ENCODE measurements at regions not wholly inside any gene's neighbourhood (a gene's known extent, or its start where the extent isn't known, plus 50 kb on each side); places are given as distances from the start of the nearest gene placed in this dataset.

GRCh38 chr14:42079911-42080310 is 473.2 kb downstream of the LRFN5 start:
- in situ Hi-C loops (cut with HindIII; ENCODE audit: low pct_unique_long_range_greater_than_20kb, low sequenced_read_pairs) (no loop called here), intact Hi-C loops (cut with micrococcal nuclease; ENCODE audit: unreplicated experiment) (no loop called here)
- Histone ChIP-seq H3K4me1 (ENCODE audit: control insufficient read depth, insufficient read depth, low read length) (no peaks in the 10 kb centered on the region), H3K36me3 (ENCODE audit: control insufficient read depth, insufficient read depth, low read length) (no peaks in the 10 kb centered on the region), H3K27me3 (ENCODE audit: control insufficient read depth, insufficient read depth, low read length) (no peaks in the 10 kb centered on the region), H3K4me3 (ENCODE audit: low read depth in 2 of 2, low read length in 2 of 2) (no peak overlapping the region), H3K27ac (ENCODE audit: low read length) (no peak overlapping the region), H3K9me3 (ENCODE audit: control insufficient read depth, insufficient read depth, low read depth, low read length) (no peaks in the 10 kb centered on the region)
- no peak for ATAC-seq
- ChIA-PET POLR2A (no interaction called here), CTCF (no interaction called here)
- no TSS peak for BruUV-seq (replicated peaks)
- TF ChIP-seq TCF7L2 (IDR thresholded peaks at IDR 0.05; ENCODE audit: low read depth, low read length) (no peak), SIN3A (IDR thresholded peaks at IDR 0.05; ENCODE audit: borderline replicate concordance, insufficient read depth, low read depth, low read length) (no peak), POLR2AphosphoS5 (IDR thresholded peaks at IDR 0.05; ENCODE audit: low read depth, low read length) (no peak)
- TF ChIP-seq, protein P1, sequence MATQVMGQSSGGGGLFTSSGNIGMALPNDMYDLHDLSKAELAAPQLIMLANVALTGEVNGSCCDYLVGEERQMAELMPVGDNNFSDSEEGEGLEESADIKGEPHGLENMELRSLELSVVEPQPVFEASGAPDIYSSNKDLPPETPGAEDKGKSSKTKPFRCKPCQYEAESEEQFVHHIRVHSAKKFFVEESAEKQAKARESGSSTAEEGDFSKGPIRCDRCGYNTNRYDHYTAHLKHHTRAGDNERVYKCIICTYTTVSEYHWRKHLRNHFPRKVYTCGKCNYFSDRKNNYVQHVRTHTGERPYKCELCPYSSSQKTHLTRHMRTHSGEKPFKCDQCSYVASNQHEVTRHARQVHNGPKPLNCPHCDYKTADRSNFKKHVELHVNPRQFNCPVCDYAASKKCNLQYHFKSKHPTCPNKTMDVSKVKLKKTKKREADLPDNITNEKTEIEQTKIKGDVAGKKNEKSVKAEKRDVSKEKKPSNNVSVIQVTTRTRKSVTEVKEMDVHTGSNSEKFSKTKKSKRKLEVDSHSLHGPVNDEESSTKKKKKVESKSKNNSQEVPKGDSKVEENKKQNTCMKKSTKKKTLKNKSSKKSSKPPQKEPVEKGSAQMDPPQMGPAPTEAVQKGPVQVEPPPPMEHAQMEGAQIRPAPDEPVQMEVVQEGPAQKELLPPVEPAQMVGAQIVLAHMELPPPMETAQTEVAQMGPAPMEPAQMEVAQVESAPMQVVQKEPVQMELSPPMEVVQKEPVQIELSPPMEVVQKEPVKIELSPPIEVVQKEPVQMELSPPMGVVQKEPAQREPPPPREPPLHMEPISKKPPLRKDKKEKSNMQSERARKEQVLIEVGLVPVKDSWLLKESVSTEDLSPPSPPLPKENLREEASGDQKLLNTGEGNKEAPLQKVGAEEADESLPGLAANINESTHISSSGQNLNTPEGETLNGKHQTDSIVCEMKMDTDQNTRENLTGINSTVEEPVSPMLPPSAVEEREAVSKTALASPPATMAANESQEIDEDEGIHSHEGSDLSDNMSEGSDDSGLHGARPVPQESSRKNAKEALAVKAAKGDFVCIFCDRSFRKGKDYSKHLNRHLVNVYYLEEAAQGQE (IDR thresholded peaks at IDR 0.05; ENCODE audit: insufficient read depth in 1 of 2, low read depth in 2 of 2, low read length in 1 of 2): no peak
- TF ChIP-seq, protein P2, sequence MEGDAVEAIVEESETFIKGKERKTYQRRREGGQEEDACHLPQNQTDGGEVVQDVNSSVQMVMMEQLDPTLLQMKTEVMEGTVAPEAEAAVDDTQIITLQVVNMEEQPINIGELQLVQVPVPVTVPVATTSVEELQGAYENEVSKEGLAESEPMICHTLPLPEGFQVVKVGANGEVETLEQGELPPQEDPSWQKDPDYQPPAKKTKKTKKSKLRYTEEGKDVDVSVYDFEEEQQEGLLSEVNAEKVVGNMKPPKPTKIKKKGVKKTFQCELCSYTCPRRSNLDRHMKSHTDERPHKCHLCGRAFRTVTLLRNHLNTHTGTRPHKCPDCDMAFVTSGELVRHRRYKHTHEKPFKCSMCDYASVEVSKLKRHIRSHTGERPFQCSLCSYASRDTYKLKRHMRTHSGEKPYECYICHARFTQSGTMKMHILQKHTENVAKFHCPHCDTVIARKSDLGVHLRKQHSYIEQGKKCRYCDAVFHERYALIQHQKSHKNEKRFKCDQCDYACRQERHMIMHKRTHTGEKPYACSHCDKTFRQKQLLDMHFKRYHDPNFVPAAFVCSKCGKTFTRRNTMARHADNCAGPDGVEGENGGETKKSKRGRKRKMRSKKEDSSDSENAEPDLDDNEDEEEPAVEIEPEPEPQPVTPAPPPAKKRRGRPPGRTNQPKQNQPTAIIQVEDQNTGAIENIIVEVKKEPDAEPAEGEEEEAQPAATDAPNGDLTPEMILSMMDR (IDR thresholded peaks at IDR 0.05): no peak
- no peak for DNase-seq (ENCODE audit: low read depth, low spot score)

- Histone ChIP-seq H3K27me3 (ENCODE audit: control insufficient read depth, insufficient read depth, low read length) (no peaks in the 10 kb centered on the region), H3K27ac (ENCODE audit: low read length) (no peak overlapping the region), H3K36me3 (ENCODE audit: control insufficient read depth, insufficient read depth, low read length) (no peaks in the 10 kb centered on the region), H3K9me3 (ENCODE audit: control insufficient read depth, insufficient read depth, low read depth, low read length) (no peaks in the 10 kb centered on the region), H3K4me1 (ENCODE audit: control insufficient read depth, insufficient read depth, low read length) (no peaks in the 10 kb centered on the region), H3K4me3 (ENCODE audit: low read depth in 2 of 2, low read length in 2 of 2) (no peak overlapping the region)
- intact Hi-C loops (cut with micrococcal nuclease; ENCODE audit: unreplicated experiment): no loop called here
- TF ChIP-seq, protein P2 (IDR thresholded peaks at IDR 0.05): no peak
- no peak for TF ChIP-seq POLR2AphosphoS5 (IDR thresholded peaks at IDR 0.05; ENCODE audit: low read depth, low read length)
- TF ChIP-seq TCF7L2 (IDR thresholded peaks at IDR 0.05; ENCODE audit: low read depth, low read length): no peak
- TF ChIP-seq, protein P1 (IDR thresholded peaks at IDR 0.05; ENCODE audit: insufficient read depth in 1 of 2, low read depth in 2 of 2, low read length in 1 of 2): no peak
- TF ChIP-seq SIN3A (IDR thresholded peaks at IDR 0.05; ENCODE audit: borderline replicate concordance, insufficient read depth, low read depth, low read length): no peak
- ATAC-seq (no peak), DNase-seq (ENCODE audit: low read depth, low spot score) (no peak)
- no TSS peak for BruUV-seq (replicated peaks)
- ChIA-PET CTCF (no interaction called here), POLR2A (no interaction called here)
- in situ Hi-C loops (cut with HindIII; ENCODE audit: low pct_unique_long_range_greater_than_20kb, low sequenced_read_pairs): no loop called here
Measured at GRCh38 chr14:42078345-42078744, 471.7 kb downstream of the LRFN5 start.

Data from Panc1 (cell line).